NOMO-1 treated with DMSO at 0.1 percent for 48 hours (cell line): ENCODE measurements at regions not wholly inside any gene's neighbourhood (a gene's known extent, or its start where the extent isn't known, plus 50 kb on each side); places are given as distances from the start of the nearest gene placed in this dataset.

ENCODE experiments used
- DNase-seq: peaks from one replicate; lab custom pipeline; 2025; ENCODE audit not compliant: unreplicated experiment; lab: John Stamatoyannopoulos, UW

GRCh38 chr10:31081937-31082840 lies 50.5 kb upstream of the ZNF438 start:
- no peak for DNase-seq

- peak; percentile 35 for DNase-seq
Observed at GRCh38 chr10:31083765-31084184, 52.1 kb upstream of the ZNF438 start.

- DNase-seq: no peak
Observed at GRCh38 chr10:31087011-31087410, 55.3 kb upstream of the ZNF438 start.

- DNase-seq: no peak
Observed at GRCh38 chr10:31087851-31088250, 56.2 kb upstream of the ZNF438 start.

GRCh38 chr10:31090894-31091607 lies 59.4 kb upstream of the ZNF438 start:
- no peak for DNase-seq

- DNase-seq: no peak
Observed at GRCh38 chr10:31095677-31096560, 64.3 kb upstream of the ZNF438 start.

- DNase-seq: no peak
Observed at GRCh38 chr10:31098046-31098445, 66.4 kb upstream of the ZNF438 start.

- DNase-seq: no peak
Observed at GRCh38 chr10:31099094-31099493, 67.4 kb upstream of the ZNF438 start.

GRCh38 chr10:31099664-31100063 lies 68.0 kb upstream of the ZNF438 start:
- no peak for DNase-seq

- DNase-seq: no peak
Observed at GRCh38 chr10:31100115-31100601, 68.5 kb upstream of the ZNF438 start.

GRCh38 chr10:31100662-31101061 lies 69.0 kb upstream of the ZNF438 start:
- no peak for DNase-seq

GRCh38 chr10:31101123-31101522 lies 69.5 kb upstream of the ZNF438 start:
- DNase-seq: no peak

GRCh38 chr10:31102421-31102820 lies 70.8 kb upstream of the ZNF438 start:
- no peak for DNase-seq

GRCh38 chr10:31103112-31103511 lies 71.4 kb upstream of the ZNF438 start:
- DNase-seq: no peak

GRCh38 chr10:31112961-31113360 lies 81.3 kb upstream of the ZNF438 start:
- no peak for DNase-seq

- no peak for DNase-seq
Observed at GRCh38 chr10:31116226-31116625, 84.6 kb upstream of the ZNF438 start.

GRCh38 chr10:31118556-31118955 lies 86.9 kb upstream of the ZNF438 start:
- DNase-seq: no peak

- no peak for DNase-seq
Observed at GRCh38 chr10:31120392-31120791, 88.7 kb upstream of the ZNF438 start.

- DNase-seq: no peak
Observed at GRCh38 chr10:31120961-31121685, 89.5 kb upstream of the ZNF438 start.
